ENCODE measurements at regions not wholly inside any gene's neighbourhood (a gene's known extent, or its start where the extent isn't known, plus 50 kb on each side); places are given as distances from the start of the nearest gene placed in this dataset.

- TF ChIP-seq, protein P1, sequence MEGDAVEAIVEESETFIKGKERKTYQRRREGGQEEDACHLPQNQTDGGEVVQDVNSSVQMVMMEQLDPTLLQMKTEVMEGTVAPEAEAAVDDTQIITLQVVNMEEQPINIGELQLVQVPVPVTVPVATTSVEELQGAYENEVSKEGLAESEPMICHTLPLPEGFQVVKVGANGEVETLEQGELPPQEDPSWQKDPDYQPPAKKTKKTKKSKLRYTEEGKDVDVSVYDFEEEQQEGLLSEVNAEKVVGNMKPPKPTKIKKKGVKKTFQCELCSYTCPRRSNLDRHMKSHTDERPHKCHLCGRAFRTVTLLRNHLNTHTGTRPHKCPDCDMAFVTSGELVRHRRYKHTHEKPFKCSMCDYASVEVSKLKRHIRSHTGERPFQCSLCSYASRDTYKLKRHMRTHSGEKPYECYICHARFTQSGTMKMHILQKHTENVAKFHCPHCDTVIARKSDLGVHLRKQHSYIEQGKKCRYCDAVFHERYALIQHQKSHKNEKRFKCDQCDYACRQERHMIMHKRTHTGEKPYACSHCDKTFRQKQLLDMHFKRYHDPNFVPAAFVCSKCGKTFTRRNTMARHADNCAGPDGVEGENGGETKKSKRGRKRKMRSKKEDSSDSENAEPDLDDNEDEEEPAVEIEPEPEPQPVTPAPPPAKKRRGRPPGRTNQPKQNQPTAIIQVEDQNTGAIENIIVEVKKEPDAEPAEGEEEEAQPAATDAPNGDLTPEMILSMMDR (IDR thresholded peaks at IDR 0.05): no peak
- no peak for TF ChIP-seq POLR2AphosphoS5 (IDR thresholded peaks at IDR 0.05)
- TF ChIP-seq POLR2A (IDR thresholded peaks at IDR 0.05): no peak
Measured at GRCh38 chr3:6807967-6808588, 52.8 kb upstream of the GRM7 start.

Measured in prostate gland (tissue), 2 donors.